ENCODE measurements at regions not wholly inside any gene's neighbourhood (a gene's known extent, or its start where the extent isn't known, plus 50 kb on each side); places are given as distances from the start of the nearest gene placed in this dataset.

- H3K27ac ChIP-seq (ENCODE audit: extremely low read depth, low read depth, low read length): no peak overlapping the region
- ChIA-PET CTCF (no interaction called here), POLR2A (no interaction called here)
- H3K36me3 ChIP-seq (ENCODE audit: control insufficient read depth in 2 of 2, insufficient read depth in 1 of 2, low read length in 2 of 2): no peaks in the 10 kb centered on the region
- no peak for TF ChIP-seq ZNF37A (tag by site-specific recombination; IDR thresholded peaks at IDR 0.05)
- TF ChIP-seq KLF9 (tag by site-specific recombination; IDR thresholded peaks at IDR 0.05; ENCODE audit: low read depth): no peak
- TF ChIP-seq ZNF19 (tag by site-specific recombination; IDR thresholded peaks at IDR 0.05; ENCODE audit: low read depth): no peak
- no peak for TF ChIP-seq ZNF202 (tag by site-specific recombination; IDR thresholded peaks at IDR 0.05; ENCODE audit: borderline replicate concordance)
- H3K4me1 ChIP-seq (ENCODE audit: control insufficient read depth, insufficient read depth, low read length): no peaks in the 10 kb centered on the region
- no peak overlapping the region for H3K4me3 ChIP-seq (ENCODE audit: low read depth, low read length)
- H3K9me3 ChIP-seq (ENCODE audit: control insufficient read depth, insufficient read depth, low read depth, low read length): no peaks in the 10 kb centered on the region
These were observed 226.1 kb downstream of the MYCN start for GRCh38 chr2:16166327-16166981.

GRCh38 chr2:16165518-16166326 is 225.4 kb downstream of the MYCN start:
- CTCF ChIA-PET: no interaction called here

GRCh38 chr2:16162491-16163040 is 222.2 kb downstream of the MYCN start:
- Histone ChIP-seq H3K36me3 (ENCODE audit: control insufficient read depth in 2 of 2, insufficient read depth in 1 of 2, low read length in 2 of 2) (no peaks in the 10 kb centered on the region), H3K27ac (ENCODE audit: extremely low read depth, low read depth, low read length) (no peak overlapping the region), H3K4me1 (ENCODE audit: control insufficient read depth, insufficient read depth, low read length) (no peaks in the 10 kb centered on the region), H3K4me3 (ENCODE audit: low read depth, low read length) (no peak overlapping the region), H3K9me3 (ENCODE audit: control insufficient read depth, insufficient read depth, low read depth, low read length) (no peaks in the 10 kb centered on the region)
- ChIA-PET CTCF (interaction anchor here (0.6 kb wide), 1 partner anchor 132 kb away, joined by 6 read pairs; no protein-coding TSS in a partner anchor), POLR2A (no interaction called here)
- no peak for TF ChIP-seq ZNF677 (tag by site-specific recombination; IDR thresholded peaks at IDR 0.05)
- no peak for TF ChIP-seq PBX3 (CRISPR knock-in tag; IDR thresholded peaks at IDR 0.05)
- TF ChIP-seq ZBTB49 (tag by site-specific recombination; IDR thresholded peaks at IDR 0.05; ENCODE audit: low read depth): no peak
- no peak for TF ChIP-seq KLF1 (tag by site-specific recombination; IDR thresholded peaks at IDR 0.05)
- TF ChIP-seq ZNF23 (tag by site-specific recombination; IDR thresholded peaks at IDR 0.05; ENCODE audit: borderline replicate concordance): no peak

More at GRCh38 chr2:16165518-16166326, 225.4 kb downstream of the MYCN start:
- no peak for TF ChIP-seq ZNF776 (tag by site-specific recombination; IDR thresholded peaks at IDR 0.05; ENCODE audit: borderline replicate concordance)
- no peak for TF ChIP-seq ZNF280D (tag by site-specific recombination; IDR thresholded peaks at IDR 0.05)
- no peak for TF ChIP-seq ZNF76 (tag by site-specific recombination; IDR thresholded peaks at IDR 0.05; ENCODE audit: borderline replicate concordance, low read depth)
- no peak for TF ChIP-seq PRDM6 (tag by site-specific recombination; IDR thresholded peaks at IDR 0.05)
- TF ChIP-seq ZNF248 (tag by site-specific recombination; IDR thresholded peaks at IDR 0.05): no peak
- TF ChIP-seq ZEB2 (tag by site-specific recombination; IDR thresholded peaks at IDR 0.05): no peak
- no peak for TF ChIP-seq ZBTB17 (tag by site-specific recombination; IDR thresholded peaks at IDR 0.05)
- Histone ChIP-seq H3K27ac (ENCODE audit: extremely low read depth, low read depth, low read length) (no peak overlapping the region), H3K36me3 (ENCODE audit: control insufficient read depth in 2 of 2, insufficient read depth in 1 of 2, low read length in 2 of 2) (no peaks in the 10 kb centered on the region), H3K4me1 (ENCODE audit: control insufficient read depth, insufficient read depth, low read length) (no peaks in the 10 kb centered on the region), H3K9me3 (ENCODE audit: control insufficient read depth, insufficient read depth, low read depth, low read length) (no peaks in the 10 kb centered on the region), H3K4me3 (ENCODE audit: low read depth, low read length) (no peak overlapping the region)
- POLR2A ChIA-PET: no interaction called here
